ENCODE measurements at regions not wholly inside any gene's neighbourhood (a gene's known extent, or its start where the extent isn't known, plus 50 kb on each side); places are given as distances from the start of the nearest gene placed in this dataset.

DNA sequence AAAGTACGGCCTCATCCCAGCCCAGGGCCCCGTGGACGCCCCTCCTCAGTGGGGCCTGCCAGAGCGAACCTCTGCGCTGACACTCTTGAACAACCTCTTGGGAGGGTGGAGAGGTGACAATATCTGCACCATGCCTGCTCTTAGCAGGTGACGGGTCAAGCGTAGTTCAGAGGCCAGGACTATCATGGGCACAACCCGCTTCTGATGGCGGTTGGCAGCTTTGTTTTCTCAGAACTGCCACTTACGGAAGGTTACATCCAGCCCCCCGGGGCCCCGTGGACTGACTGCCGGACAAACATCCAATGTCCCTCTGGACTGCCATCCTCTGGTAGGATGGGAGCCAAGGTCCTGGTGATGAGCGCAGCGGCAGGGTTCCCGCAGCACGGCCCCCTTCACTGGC is 91.1 kb downstream of the TUBA3C start:
- no peak overlapping the region for H3K14ac ChIP-seq (ENCODE audit: insufficient read depth, low read length)
- Mint-ChIP-seq H3K36me3 (ENCODE audit: insufficient read depth in 1 of 3, low read depth in 3 of 3) (peaks cover 15 to 31% (median 23%) of the 10 kb centered on the region in 3 experiments; a peak in 6 of 7 replicates), H3K4me1 (no peaks in the 10 kb centered on the region), H3K9me3 (peaks cover 89 to 94% of the 10 kb centered on the region in 2 experiments), H3K4me3 (no peak overlapping the region), H3K27ac (no peak overlapping the region), H3K27me3 (ENCODE audit: low read depth) (no peaks in the 10 kb centered on the region; the same call in 1 of the 2 replicates)
- no peak overlapping the region for H2BK120ac ChIP-seq (ENCODE audit: low read depth, low read length, poor library complexity, severe bottlenecking)
- H2AK5ac ChIP-seq (ENCODE audit: insufficient read length, low read length): no peak overlapping the region
- H3K9me3 ChIP-seq (ENCODE audit: control insufficient read depth, low read depth, low read length): peaks cover 89% of the 10 kb centered on the region
- no peaks in the 10 kb centered on the region for H3K23me2 ChIP-seq (ENCODE audit: insufficient read length, low read depth, low read length, poor library complexity, severe bottlenecking)
- no peak overlapping the region for H3K4ac ChIP-seq (ENCODE audit: low read depth, low read length)
- H4K20me1 ChIP-seq (ENCODE audit: control insufficient read depth, insufficient read depth, insufficient read length): no peaks in the 10 kb centered on the region
- no peaks in the 10 kb centered on the region for H3K79me2 ChIP-seq (ENCODE audit: insufficient read depth, low read length)
- H2BK12ac ChIP-seq (ENCODE audit: insufficient read length, low read depth, low read length): no peak overlapping the region
- no peak overlapping the region for H2BK5ac ChIP-seq (ENCODE audit: insufficient read length, low read length)
- no peak overlapping the region for H3K23ac ChIP-seq (ENCODE audit: insufficient read length, low read depth, low read length)
- no peak for DNase-seq
- no peak overlapping the region for H3K27ac ChIP-seq (ENCODE audit: insufficient read length, low read depth, low read length)
- H4K91ac ChIP-seq (ENCODE audit: insufficient read length, low read depth, low read length): no peak overlapping the region
- H3K4me2 ChIP-seq (ENCODE audit: insufficient read depth, insufficient read length, low read length): no peak overlapping the region
- H3K56ac ChIP-seq (ENCODE audit: insufficient read length, low read depth, low read length): no peak overlapping the region
- H3K4me1 ChIP-seq (ENCODE audit: insufficient read depth, low read length): no peaks in the 10 kb centered on the region
- H3K9ac ChIP-seq (ENCODE audit: extremely low read depth, insufficient read length, low read length): no peak overlapping the region
- H3T11ph ChIP-seq (ENCODE audit: low read length): no peak overlapping the region
- H3K27me3 ChIP-seq (ENCODE audit: insufficient read depth, low read length): no peaks in the 10 kb centered on the region
- H2AFZ ChIP-seq (ENCODE audit: low read length): no peak overlapping the region
- H3K79me1 ChIP-seq (ENCODE audit: insufficient read depth, low read depth, low read length, poor library complexity, severe bottlenecking): no peaks in the 10 kb centered on the region
- no peak overlapping the region for H2BK15ac ChIP-seq (ENCODE audit: low read depth, low read length)
- H4K5ac ChIP-seq (ENCODE audit: insufficient read length, low read depth, low read length): no peak overlapping the region
- H4K8ac ChIP-seq (replicated peaks; ENCODE audit: insufficient read length, low read depth, low read length): no peak overlapping the region
- no peak overlapping the region for H2BK20ac ChIP-seq (ENCODE audit: low read depth, low read length, poor library complexity, severe bottlenecking)
- no CpG with 5 or more reads among the region's 17 CpGs for WGBS (ENCODE audit: extremely low coverage, insufficient read length, low lambda C conversion rate)
- H3K18ac ChIP-seq (ENCODE audit: insufficient read length, low read depth, low read length): no peak overlapping the region
- TF ChIP-seq, protein P1, sequence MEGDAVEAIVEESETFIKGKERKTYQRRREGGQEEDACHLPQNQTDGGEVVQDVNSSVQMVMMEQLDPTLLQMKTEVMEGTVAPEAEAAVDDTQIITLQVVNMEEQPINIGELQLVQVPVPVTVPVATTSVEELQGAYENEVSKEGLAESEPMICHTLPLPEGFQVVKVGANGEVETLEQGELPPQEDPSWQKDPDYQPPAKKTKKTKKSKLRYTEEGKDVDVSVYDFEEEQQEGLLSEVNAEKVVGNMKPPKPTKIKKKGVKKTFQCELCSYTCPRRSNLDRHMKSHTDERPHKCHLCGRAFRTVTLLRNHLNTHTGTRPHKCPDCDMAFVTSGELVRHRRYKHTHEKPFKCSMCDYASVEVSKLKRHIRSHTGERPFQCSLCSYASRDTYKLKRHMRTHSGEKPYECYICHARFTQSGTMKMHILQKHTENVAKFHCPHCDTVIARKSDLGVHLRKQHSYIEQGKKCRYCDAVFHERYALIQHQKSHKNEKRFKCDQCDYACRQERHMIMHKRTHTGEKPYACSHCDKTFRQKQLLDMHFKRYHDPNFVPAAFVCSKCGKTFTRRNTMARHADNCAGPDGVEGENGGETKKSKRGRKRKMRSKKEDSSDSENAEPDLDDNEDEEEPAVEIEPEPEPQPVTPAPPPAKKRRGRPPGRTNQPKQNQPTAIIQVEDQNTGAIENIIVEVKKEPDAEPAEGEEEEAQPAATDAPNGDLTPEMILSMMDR (conservative IDR thresholded peaks at IDR 0.05): no peak
